GM10266 (cell line): ENCODE measurements at regions not wholly inside any gene's neighbourhood (a gene's known extent, or its start where the extent isn't known, plus 50 kb on each side); places are given as distances from the start of the nearest gene placed in this dataset.

Experiments
- DNase-seq: peaks from one replicate; pipeline ENCODE4 v3.0.0; 2012; ENCODE audit errors: extremely low spot score
- CTCF ChIP-seq: IDR thresholded peaks from 2 replicates; pipeline ENCODE4 v1.5.1; 2012; ENCODE audit warnings: mild to moderate bottlenecking, low read depth; ENCODE audit not compliant: control insufficient read depth, insufficient read depth; ENCODE audit errors: missing control alignments

GRCh38 chr9:108547411-108548135 lies 308.2 kb downstream of the ACTL7B start:
- no peak for DNase-seq
- no peak for TF ChIP-seq CTCF

GRCh38 chr9:108546215-108546614 lies 309.6 kb downstream of the ACTL7B start:
- TF ChIP-seq CTCF: no peak
- DNase-seq: no peak

- no peak for DNase-seq
- TF ChIP-seq CTCF: no peak
Measured at GRCh38 chr9:108545436-108545835, 310.4 kb downstream of the ACTL7B start.

- DNase-seq: no peak
- TF ChIP-seq CTCF: no peak
Measured at GRCh38 chr9:108544866-108545265, 310.9 kb downstream of the ACTL7B start.

- TF ChIP-seq CTCF: no peak
- DNase-seq: no peak
Measured at GRCh38 chr9:108543251-108543778, 312.5 kb downstream of the ACTL7B start.

- no peak for DNase-seq
- no peak for TF ChIP-seq CTCF
Measured at GRCh38 chr9:108537756-108538155, 318.0 kb downstream of the ACTL7B start.

GRCh38 chr9:108536836-108537601 lies 318.8 kb downstream of the ACTL7B start:
- no peak for TF ChIP-seq CTCF
- no peak for DNase-seq
